Glutamatergic neuron (in vitro differentiated cells): ENCODE measurements at regions not wholly inside any gene's neighbourhood (a gene's known extent, or its start where the extent isn't known, plus 50 kb on each side); places are given as distances from the start of the nearest gene placed in this dataset.

ENCODE experiments used
- DNase-seq: peaks from one replicate; pipeline ENCODE4 v3.0.0; 2022
- H3K27ac Mint-ChIP-seq: one replicate; pipeline ENCODE4 v1.8.0; 2020; ENCODE audit warnings: mild to moderate bottlenecking, mixed read lengths, inconsistent platforms; ENCODE audit not compliant: unreplicated experiment
- H3K27me3 Mint-ChIP-seq: one replicate; pipeline ENCODE4 v1.8.0; 2020; ENCODE audit warnings: mild to moderate bottlenecking, moderate library complexity, mixed read lengths, inconsistent platforms; ENCODE audit not compliant: unreplicated experiment
- H3K36me3 Mint-ChIP-seq: one replicate; pipeline ENCODE4 v1.8.0; 2020; ENCODE audit warnings: mild to moderate bottlenecking, mixed read lengths, inconsistent platforms; ENCODE audit not compliant: unreplicated experiment
- H3K4me1 Mint-ChIP-seq: one replicate; pipeline ENCODE4 v1.8.0; 2020; ENCODE audit warnings: mild to moderate bottlenecking, low read depth, mixed read lengths, inconsistent platforms; ENCODE audit not compliant: unreplicated experiment
- H3K4me3 Mint-ChIP-seq: one replicate; pipeline ENCODE4 v1.8.0; 2020; ENCODE audit warnings: mild to moderate bottlenecking, mixed read lengths, inconsistent platforms; ENCODE audit not compliant: unreplicated experiment
- H3K9me3 Mint-ChIP-seq: one replicate; pipeline ENCODE4 v1.8.0; 2020; ENCODE audit warnings: mild to moderate bottlenecking, moderate library complexity, mixed read lengths, inconsistent platforms; ENCODE audit not compliant: unreplicated experiment
- CTCF ChIP-seq: fragments of 200-600 bp; sonication (generic); IDR thresholded peaks from one replicate; pipeline ENCODE4 v1.5.0; 2021; ENCODE audit not compliant: partially characterized antibody, unreplicated experiment

DNA sequence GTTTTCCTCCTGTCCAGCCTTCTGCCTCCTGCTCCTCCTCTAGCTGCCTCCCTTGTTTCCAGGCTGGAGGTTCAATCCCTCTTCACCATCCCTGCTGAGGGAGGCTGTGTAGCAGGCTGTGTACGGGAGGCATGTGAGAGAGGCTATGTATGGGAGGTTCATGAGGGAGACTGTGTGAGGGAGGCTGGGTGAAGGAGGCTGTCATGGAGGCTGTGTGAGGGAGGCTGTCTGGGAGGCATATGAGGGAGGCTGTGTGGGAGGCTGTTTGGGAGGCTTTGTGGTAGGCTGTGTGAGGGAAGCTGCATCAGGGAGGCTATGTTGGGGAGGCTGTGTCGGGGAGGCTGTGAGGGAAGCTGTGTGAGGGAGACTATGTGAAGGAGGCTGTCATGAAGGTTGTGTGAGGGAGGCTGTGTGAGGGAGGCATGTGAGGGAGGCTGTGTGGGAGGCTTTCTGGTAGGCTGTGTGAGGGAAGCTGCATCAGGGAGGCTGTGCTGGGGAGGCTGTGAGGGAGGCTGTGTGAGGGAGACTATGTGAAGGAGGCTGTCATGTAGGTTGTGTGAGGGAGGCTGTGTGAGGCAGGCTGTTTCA is 123.7 kb upstream of the RNF32 start:
- no peak for TF ChIP-seq CTCF
- H3K4me3 Mint-ChIP-seq: no peak overlapping the region
- no peaks in the 10 kb centered on the region for H3K4me1 Mint-ChIP-seq
- no peaks in the 10 kb centered on the region for H3K9me3 Mint-ChIP-seq
- no peaks in the 10 kb centered on the region for H3K36me3 Mint-ChIP-seq
- H3K27me3 Mint-ChIP-seq: peaks cover 3% of the 10 kb centered on the region
- DNase-seq: no peak
- H3K27ac Mint-ChIP-seq: no peak overlapping the region

DNA sequence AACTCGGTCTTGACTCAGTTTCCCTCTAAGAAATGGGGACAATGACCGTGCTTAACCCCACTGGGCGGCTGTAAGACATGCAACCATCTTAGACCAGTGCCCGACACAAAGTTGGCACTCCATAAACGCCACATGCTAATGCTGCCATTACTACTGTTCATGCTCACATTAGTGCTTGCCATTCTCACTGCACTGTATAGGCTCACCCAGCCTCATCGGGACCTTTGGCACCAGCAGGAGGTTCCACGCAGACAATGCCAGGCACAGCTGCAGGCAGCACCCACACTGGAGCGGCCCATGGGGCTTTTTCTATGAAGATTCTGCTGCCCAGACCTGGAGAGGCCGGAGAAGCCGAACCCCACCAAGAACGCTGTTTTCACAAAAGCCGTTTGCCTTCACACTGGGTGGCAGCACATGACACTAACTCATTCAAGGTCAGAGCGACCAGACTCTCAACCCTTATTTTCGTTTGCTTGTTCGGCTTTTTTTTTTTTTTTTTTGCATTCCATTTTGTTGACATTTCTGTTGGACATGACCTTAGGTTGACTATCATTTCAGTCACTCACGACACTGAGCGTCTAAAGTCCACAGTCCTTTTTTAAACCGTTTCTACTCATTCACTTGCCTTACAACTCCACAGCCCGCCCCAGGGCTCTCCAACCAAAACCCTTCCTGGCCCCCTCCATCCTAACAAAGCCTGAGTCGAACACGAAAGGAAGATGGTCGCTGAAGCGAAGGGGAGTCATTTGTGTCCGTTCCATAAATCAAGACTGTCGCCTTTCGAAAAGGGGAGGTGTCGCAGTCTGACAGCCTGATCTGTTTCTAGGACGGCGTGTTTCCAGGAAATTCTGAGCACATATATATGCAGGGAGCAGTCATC is 124.4 kb upstream of the RNF32 start:
- Mint-ChIP-seq H3K4me1 (no peaks in the 10 kb centered on the region), H3K36me3 (peaks cover 2% of the 10 kb centered on the region), H3K27me3 (peaks cover 3% of the 10 kb centered on the region), H3K9me3 (no peaks in the 10 kb centered on the region), H3K27ac (no peak overlapping the region), H3K4me3 (no peak overlapping the region)
- TF ChIP-seq CTCF: no peak
- no peak for DNase-seq

GRCh38 chr7:156514851-156515250 is 125.7 kb upstream of the RNF32 start:
- H3K4me1 Mint-ChIP-seq: no peaks in the 10 kb centered on the region
- no peak overlapping the region for H3K4me3 Mint-ChIP-seq
- peaks cover 6% of the 10 kb centered on the region for H3K36me3 Mint-ChIP-seq
- H3K27me3 Mint-ChIP-seq: peaks cover 3% of the 10 kb centered on the region
- H3K27ac Mint-ChIP-seq: no peak overlapping the region
- TF ChIP-seq CTCF: no peak
- DNase-seq: no peak
- H3K9me3 Mint-ChIP-seq: peaks cover 2% of the 10 kb centered on the region

DNA sequence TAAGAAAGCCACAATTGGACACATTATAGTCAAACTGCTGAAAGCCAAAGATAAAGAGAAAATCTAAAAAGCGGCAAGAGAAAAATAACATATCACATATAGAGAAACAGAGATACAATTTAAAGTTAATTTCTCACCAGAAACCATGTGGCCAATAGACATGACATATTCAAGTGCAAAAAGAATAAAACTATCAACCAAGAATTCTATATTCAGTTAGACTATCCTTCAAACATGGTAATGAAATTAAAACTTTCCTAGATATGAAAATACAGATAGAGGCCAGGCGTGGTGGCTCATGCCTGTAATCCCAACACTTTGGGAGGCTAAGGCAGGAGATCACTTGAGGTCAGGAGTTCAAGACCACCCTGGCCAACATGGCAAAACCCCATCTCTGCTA is 129.1 kb upstream of the RNF32 start:
- H3K4me1 Mint-ChIP-seq: no peaks in the 10 kb centered on the region
- H3K27ac Mint-ChIP-seq: no peak overlapping the region
- H3K9me3 Mint-ChIP-seq: peaks cover 2% of the 10 kb centered on the region
- DNase-seq: no peak
- H3K36me3 Mint-ChIP-seq: peaks cover 14% of the 10 kb centered on the region
- TF ChIP-seq CTCF: no peak
- H3K4me3 Mint-ChIP-seq: no peak overlapping the region
- H3K27me3 Mint-ChIP-seq: peaks cover 2% of the 10 kb centered on the region

GRCh38 chr7:156510966-156511365 is 129.6 kb upstream of the RNF32 start:
- H3K4me3 Mint-ChIP-seq: no peak overlapping the region
- TF ChIP-seq CTCF: no peak

More at GRCh38 chr7:156510966-156511365, 129.6 kb upstream of the RNF32 start:
- Mint-ChIP-seq H3K9me3 (peaks cover 2% of the 10 kb centered on the region), H3K27me3 (peaks cover 2% of the 10 kb centered on the region), H3K36me3 (peaks cover 14% of the 10 kb centered on the region), H3K4me1 (no peaks in the 10 kb centered on the region), H3K27ac (no peak overlapping the region)
- no peak for DNase-seq
